GM12878 (cell line): ENCODE measurements at regions not wholly inside any gene's neighbourhood (a gene's known extent, or its start where the extent isn't known, plus 50 kb on each side); places are given as distances from the start of the nearest gene placed in this dataset.
A peak's percentile ranks its signal among the peaks of the same experiment; 100 is the strongest.

Source experiments
- ATAC-seq: fragments of 200-7000 bp; cut with Tn5 transposase; 3 replicates; pipeline ENCODE4 v1.9.1; 2020; ENCODE audit warnings: mild to moderate bottlenecking, moderate library complexity
- BruUV-seq: library from RNA; stranded (reverse); fragments of 400-500 nt; replicated peaks from 2 replicates; lab custom pipeline; 2021; lab: Mats Ljungman, UMichigan
- CTCF ChIA-PET: fragments of 300-600 bp; sonication (Branson Sonifier 250); formaldehyde crosslinking; extraction: SDS; loops from one replicate; lab custom pipeline; 2021; ENCODE audit warnings: inconsistent platforms; lab: Yijun Ruan, JAX
- POLR2A ChIA-PET: fragments of 350-600 bp; formaldehyde crosslinking; extraction: SDS; loops from one replicate; lab custom pipeline; 2021; ENCODE audit warnings: inconsistent platforms; lab: Charles Lee
- RAD21 ChIA-PET: fragments of 300-600 bp; sonication (Branson Sonifier 250); formaldehyde crosslinking; loops from one replicate; lab custom pipeline; 2023; ENCODE audit warnings: antibody characterized with exemption; ENCODE audit not compliant: unreplicated experiment; lab: Charles Lee
- SMC1A ChIA-PET: fragments of 300-600 bp; sonication (Branson Sonifier 250); formaldehyde crosslinking; loops from one replicate; lab custom pipeline; 2023; ENCODE audit not compliant: unreplicated experiment, uncharacterized antibody; lab: Charles Lee
- DNase-seq: peaks from one replicate; pipeline ENCODE4 v3.0.0-alpha.2; 2011; ENCODE audit warnings: low read depth, low spot score
- FAIRE-seq: peaks from 3 replicates; lab custom pipeline; 2011; peaks lifted over from hg19 to GRCh38; lab: Jason Lieb, UNC
- H2AFZ ChIP-seq: 2 replicates; pipeline ENCODE4 v1.6.0; 2011; ENCODE audit warnings: low read depth, low read length, control low read depth; ENCODE audit not compliant: control insufficient read depth
- H3K27ac ChIP-seq: 2 replicates; pipeline ENCODE4 v1.5.1; 2011; ENCODE audit warnings: control low read depth; ENCODE audit not compliant: control insufficient read depth, insufficient read depth
- H3K27me3 ChIP-seq, 2 experiments: replicated peaks in 1 of 2; 2 replicates each; pipeline versions ENCODE4 v1.6.0 to v1.6.1; 2011; ENCODE audit warnings: low read length in 1 of 2; ENCODE audit not compliant: control insufficient read depth in 2 of 2, insufficient read depth in 2 of 2
- H3K36me3 ChIP-seq, 2 experiments: 2 replicates each; pipeline ENCODE4 v1.5.1; 2011; ENCODE audit warnings: low read length in 1 of 2; ENCODE audit not compliant: control insufficient read depth in 2 of 2, insufficient read depth in 2 of 2
- H3K4me1 ChIP-seq: 2 replicates; pipeline ENCODE4 v1.6.1; 2011; ENCODE audit warnings: mild to moderate bottlenecking, low read length, moderate library complexity, mixed read lengths; ENCODE audit not compliant: control insufficient read depth, insufficient read depth
- H3K4me2 ChIP-seq: 2 replicates; pipeline ENCODE4 v1.6.0; 2011; ENCODE audit warnings: control low read depth; ENCODE audit not compliant: control insufficient read depth, insufficient read depth
- H3K4me3 ChIP-seq: fragments of 200-600 bp; sonication (generic); 2 replicates; pipeline ENCODE4 v1.5.1; 2016
- H3K79me2 ChIP-seq: 2 replicates; pipeline ENCODE4 v1.6.0; 2011; ENCODE audit warnings: low read length; ENCODE audit not compliant: control insufficient read depth, insufficient read depth
- H3K9ac ChIP-seq: 2 replicates; pipeline ENCODE4 v1.8.0; 2011; ENCODE audit warnings: low read length, control low read depth, mixed read lengths; ENCODE audit not compliant: control insufficient read depth, insufficient read depth
- H3K9me3 ChIP-seq: replicated peaks from 3 replicates; pipeline ENCODE4 v1.5.1; 2011; ENCODE audit warnings: mild to moderate bottlenecking, low read length; ENCODE audit not compliant: control insufficient read depth, insufficient read depth
- H4K20me1 ChIP-seq: 2 replicates; pipeline ENCODE4 v1.6.0; 2011; ENCODE audit not compliant: control insufficient read depth, insufficient read depth
- ATF7 ChIP-seq: fragments of 450-650 bp; IDR thresholded peaks from 2 replicates; pipeline ENCODE4 v1.6.1; 2016; ENCODE audit warnings: low read depth, mild to moderate bottlenecking
- PAX5 ChIP-seq: IDR thresholded peaks from 2 replicates; pipeline ENCODE4 v1.6.1; 2011; ENCODE audit warnings: low read depth, low read length, borderline replicate concordance
- SMARCA5 ChIP-seq: fragments of 450-650 bp; IDR thresholded peaks from 2 replicates; pipeline ENCODE4 v1.6.1; 2017; ENCODE audit warnings: mild to moderate bottlenecking
- WGBS: methylation state at CpG from one replicate; pipeline ENCODE4 v1.1.6; 2016; ENCODE audit warnings: low lambda C conversion rate; ENCODE audit not compliant: insufficient replicate concordance, insufficient coverage; ENCODE audit errors: missing lambda C conversion rate; 5-methylcytosine and 5-hydroxymethylcytosine counted together
- in situ Hi-C: fragments of 300-500 bp; cut with MboI; formaldehyde crosslinking; loops from 9 replicates; pipeline ENCODE4 v1.14.3; 2018; ENCODE audit warnings: mixed read lengths
- intact Hi-C: fragments of 100-400 bp; cut with micrococcal nuclease; formaldehyde crosslinking; loops from one replicate; pipeline ENCODE4 v1.14.2; 2022; ENCODE audit not compliant: unreplicated experiment
- TF ChIP-seq, protein P1 (sequence below): fragments of 450-650 bp; IDR thresholded peaks from 2 replicates; pipeline ENCODE4 v1.6.1; 2017; ENCODE audit warnings: mild to moderate bottlenecking, moderate library complexity
- TF ChIP-seq, protein P2 (sequence below): IDR thresholded peaks from 2 replicates; pipeline ENCODE4 v1.6.1; 2012; ENCODE audit warnings: low read depth, low read length, improper control_type of control experiment

DNA sequence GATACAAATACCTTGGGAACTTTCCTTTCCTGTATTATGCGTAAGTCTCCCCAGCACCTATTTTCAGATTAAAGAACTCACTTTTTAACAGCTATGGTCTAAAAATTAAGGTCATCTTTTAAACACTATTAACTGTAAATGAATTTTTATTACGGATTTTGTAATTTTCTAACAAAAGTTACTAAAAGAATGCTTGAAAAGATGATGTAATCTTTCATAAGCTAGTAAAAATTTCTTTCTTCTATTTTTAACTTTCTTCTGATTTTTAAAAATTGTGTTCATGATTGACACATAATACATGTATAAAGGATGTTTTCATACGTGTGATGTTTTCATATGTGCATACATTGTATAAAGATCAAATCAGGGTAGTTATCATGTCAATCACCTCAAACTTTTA is 291.2 kb upstream of the MBL2 start:
- Histone ChIP-seq H3K9me3 (no peaks in the 10 kb centered on the region), H3K4me2 (no peak overlapping the region), H3K4me3 (no peak overlapping the region), H3K9ac (no peak overlapping the region), H3K4me1 (no peaks in the 10 kb centered on the region), H3K27ac (no peak overlapping the region), H3K27me3 (no peaks in the 10 kb centered on the region), H3K79me2 (no peaks in the 10 kb centered on the region)
- intact Hi-C loops = no loop called here
- no peak for DNase-seq
- BruUV-seq = no TSS peak
- POLR2A ChIA-PET = no interaction called here
- SMC1A ChIA-PET = interaction anchor here (1.3 kb wide), 1 partner anchor 16 kb away, joined by 3 read pairs; no protein-coding TSS in a partner anchor
- TF ChIP-seq SMARCA5 = no peak
- TF ChIP-seq ATF7 = peak; percentile 25; the same call in 1 of the 2 replicates
- TF ChIP-seq, all 136 proteins: peak for 1
- RAD21 ChIA-PET = interaction anchor here (1.3 kb wide), 1 partner anchor 98 kb away, joined by 3 read pairs; no protein-coding TSS in a partner anchor
- in situ Hi-C loops = no loop called here
- H2AFZ ChIP-seq = no peak overlapping the region
- no peaks in the 10 kb centered on the region for H4K20me1 ChIP-seq
- 11% methylated on average over 3 of the region's 3 CpGs for WGBS
- H3K36me3 ChIP-seq = no peaks in the 10 kb centered on the region
- CTCF ChIA-PET = interaction anchor here (1.6 kb wide), 1 partner anchor 112 kb away, joined by 6 read pairs; no protein-coding TSS in a partner anchor
- FAIRE-seq (no peak), ATAC-seq (no peak)

- FAIRE-seq (no peak), ATAC-seq (no peak; the same call in 2 of the 3 replicates)
- Histone ChIP-seq H3K4me1 (no peaks in the 10 kb centered on the region), H3K4me3 (no peak overlapping the region), H3K9ac (no peak overlapping the region), H3K4me2 (no peak overlapping the region), H3K27ac (no peak overlapping the region)
- 16% methylated on average over 6 of the region's 6 CpGs for WGBS
- intact Hi-C loops = no loop called here
- ChIA-PET POLR2A (no interaction called here), CTCF (interaction anchor here (1.0 to 1.2 kb wide), 2 partner anchors 14 to 101 kb away, joined by 4 to 5 read pairs; no protein-coding TSS in a partner anchor)
- TF ChIP-seq, protein P1, sequence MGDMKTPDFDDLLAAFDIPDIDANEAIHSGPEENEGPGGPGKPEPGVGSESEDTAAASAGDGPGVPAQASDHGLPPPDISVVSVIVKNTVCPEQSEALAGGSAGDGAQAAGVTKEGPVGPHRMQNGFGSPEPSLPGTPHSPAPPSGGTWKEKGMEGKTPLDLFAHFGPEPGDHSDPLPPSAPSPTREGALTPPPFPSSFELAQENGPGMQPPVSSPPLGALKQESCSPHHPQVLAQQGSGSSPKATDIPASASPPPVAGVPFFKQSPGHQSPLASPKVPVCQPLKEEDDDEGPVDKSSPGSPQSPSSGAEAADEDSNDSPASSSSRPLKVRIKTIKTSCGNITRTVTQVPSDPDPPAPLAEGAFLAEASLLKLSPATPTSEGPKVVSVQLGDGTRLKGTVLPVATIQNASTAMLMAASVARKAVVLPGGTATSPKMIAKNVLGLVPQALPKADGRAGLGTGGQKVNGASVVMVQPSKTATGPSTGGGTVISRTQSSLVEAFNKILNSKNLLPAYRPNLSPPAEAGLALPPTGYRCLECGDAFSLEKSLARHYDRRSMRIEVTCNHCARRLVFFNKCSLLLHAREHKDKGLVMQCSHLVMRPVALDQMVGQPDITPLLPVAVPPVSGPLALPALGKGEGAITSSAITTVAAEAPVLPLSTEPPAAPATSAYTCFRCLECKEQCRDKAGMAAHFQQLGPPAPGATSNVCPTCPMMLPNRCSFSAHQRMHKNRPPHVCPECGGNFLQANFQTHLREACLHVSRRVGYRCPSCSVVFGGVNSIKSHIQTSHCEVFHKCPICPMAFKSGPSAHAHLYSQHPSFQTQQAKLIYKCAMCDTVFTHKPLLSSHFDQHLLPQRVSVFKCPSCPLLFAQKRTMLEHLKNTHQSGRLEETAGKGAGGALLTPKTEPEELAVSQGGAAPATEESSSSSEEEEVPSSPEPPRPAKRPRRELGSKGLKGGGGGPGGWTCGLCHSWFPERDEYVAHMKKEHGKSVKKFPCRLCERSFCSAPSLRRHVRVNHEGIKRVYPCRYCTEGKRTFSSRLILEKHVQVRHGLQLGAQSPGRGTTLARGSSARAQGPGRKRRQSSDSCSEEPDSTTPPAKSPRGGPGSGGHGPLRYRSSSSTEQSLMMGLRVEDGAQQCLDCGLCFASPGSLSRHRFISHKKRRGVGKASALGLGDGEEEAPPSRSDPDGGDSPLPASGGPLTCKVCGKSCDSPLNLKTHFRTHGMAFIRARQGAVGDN = no peak
- TF ChIP-seq PAX5 = no peak
- TF ChIP-seq, protein P2, sequence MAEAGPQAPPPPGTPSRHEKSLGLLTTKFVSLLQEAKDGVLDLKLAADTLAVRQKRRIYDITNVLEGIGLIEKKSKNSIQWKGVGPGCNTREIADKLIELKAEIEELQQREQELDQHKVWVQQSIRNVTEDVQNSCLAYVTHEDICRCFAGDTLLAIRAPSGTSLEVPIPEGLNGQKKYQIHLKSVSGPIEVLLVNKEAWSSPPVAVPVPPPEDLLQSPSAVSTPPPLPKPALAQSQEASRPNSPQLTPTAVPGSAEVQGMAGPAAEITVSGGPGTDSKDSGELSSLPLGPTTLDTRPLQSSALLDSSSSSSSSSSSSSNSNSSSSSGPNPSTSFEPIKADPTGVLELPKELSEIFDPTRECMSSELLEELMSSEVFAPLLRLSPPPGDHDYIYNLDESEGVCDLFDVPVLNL = no peak
- TF ChIP-seq, all 136 proteins: peak for 0
- no peaks in the 10 kb centered on the region for H3K79me2 ChIP-seq
- no peak for DNase-seq
- no peaks in the 10 kb centered on the region for H4K20me1 ChIP-seq
- no TSS peak for BruUV-seq
- no peaks in the 10 kb centered on the region for H3K27me3 ChIP-seq
- RAD21 ChIA-PET = interaction anchor here (0.5 kb wide), 1 partner anchor 56 kb away, joined by 3 read pairs; no protein-coding TSS in a partner anchor
- no peaks in the 10 kb centered on the region for H3K9me3 ChIP-seq
- in situ Hi-C loops = no loop called here
- H2AFZ ChIP-seq = no peak overlapping the region
- H3K36me3 ChIP-seq = no peaks in the 10 kb centered on the region
- SMC1A ChIA-PET = interaction anchor here (0.7 to 1.6 kb wide), 5 partner anchors 8 to 853 kb away, joined by 3 to 5 read pairs (median 3); no protein-coding TSS in a partner anchor
These were observed 280.1 kb upstream of the MBL2 start for GRCh38 chr10:53052521-53053164.
